Hepatocyte (in vitro differentiated cells): ENCODE measurements at regions not wholly inside any gene's neighbourhood (a gene's known extent, or its start where the extent isn't known, plus 50 kb on each side); places are given as distances from the start of the nearest gene placed in this dataset.

Experiments used
- EZH2 ChIP-seq: fragments of 200-600 bp; sonication (generic); IDR thresholded peaks from 2 replicates; pipeline ENCODE4 v1.6.1; 2016; ENCODE audit warnings: antibody characterized with exemption, mild to moderate bottlenecking, borderline replicate concordance
- TF ChIP-seq, protein P1 (sequence below): fragments of 200-600 bp; sonication (generic); IDR thresholded peaks from 2 replicates; pipeline ENCODE4 v1.5.1; 2016; ENCODE audit warnings: antibody characterized with exemption, mild to moderate bottlenecking; ENCODE audit not compliant: poor library complexity

DNA sequence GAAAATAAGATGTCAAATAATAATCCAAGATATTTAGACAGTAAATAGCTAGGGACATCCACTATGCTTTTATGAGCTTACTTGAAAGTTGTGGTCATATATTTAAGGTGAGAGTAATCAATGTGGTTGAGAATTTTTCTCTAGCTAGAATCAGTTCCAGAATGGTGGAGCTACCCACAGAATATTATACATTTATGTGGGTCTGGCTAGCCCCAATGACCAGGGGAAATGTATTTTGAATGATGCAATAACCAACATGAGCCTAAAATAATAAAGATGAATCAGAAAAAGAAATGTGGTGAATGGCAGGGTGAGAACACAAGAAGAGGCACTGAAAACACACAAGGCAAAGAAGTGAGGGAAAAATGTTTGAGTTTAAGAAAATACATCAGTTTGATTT lies 325.7 kb downstream of the TBC1D32 start:
- TF ChIP-seq, protein P1, sequence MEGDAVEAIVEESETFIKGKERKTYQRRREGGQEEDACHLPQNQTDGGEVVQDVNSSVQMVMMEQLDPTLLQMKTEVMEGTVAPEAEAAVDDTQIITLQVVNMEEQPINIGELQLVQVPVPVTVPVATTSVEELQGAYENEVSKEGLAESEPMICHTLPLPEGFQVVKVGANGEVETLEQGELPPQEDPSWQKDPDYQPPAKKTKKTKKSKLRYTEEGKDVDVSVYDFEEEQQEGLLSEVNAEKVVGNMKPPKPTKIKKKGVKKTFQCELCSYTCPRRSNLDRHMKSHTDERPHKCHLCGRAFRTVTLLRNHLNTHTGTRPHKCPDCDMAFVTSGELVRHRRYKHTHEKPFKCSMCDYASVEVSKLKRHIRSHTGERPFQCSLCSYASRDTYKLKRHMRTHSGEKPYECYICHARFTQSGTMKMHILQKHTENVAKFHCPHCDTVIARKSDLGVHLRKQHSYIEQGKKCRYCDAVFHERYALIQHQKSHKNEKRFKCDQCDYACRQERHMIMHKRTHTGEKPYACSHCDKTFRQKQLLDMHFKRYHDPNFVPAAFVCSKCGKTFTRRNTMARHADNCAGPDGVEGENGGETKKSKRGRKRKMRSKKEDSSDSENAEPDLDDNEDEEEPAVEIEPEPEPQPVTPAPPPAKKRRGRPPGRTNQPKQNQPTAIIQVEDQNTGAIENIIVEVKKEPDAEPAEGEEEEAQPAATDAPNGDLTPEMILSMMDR, result no peak
- no peak for TF ChIP-seq EZH2
